Osteocyte (in vitro differentiated cells): ENCODE measurements at regions not wholly inside any gene's neighbourhood (a gene's known extent, or its start where the extent isn't known, plus 50 kb on each side); places are given as distances from the start of the nearest gene placed in this dataset.

Experiments
- DNase-seq: peaks from one replicate; pipeline ENCODE4 v3.0.0; 2021; ENCODE audit warnings: mixed read lengths; ENCODE audit not compliant: unreplicated experiment; ENCODE audit errors: extremely low spot score
- H3K27ac Mint-ChIP-seq: one replicate; pipeline ENCODE4 v1.8.0; 2021; ENCODE audit warnings: mild to moderate bottlenecking, mixed read lengths; ENCODE audit not compliant: unreplicated experiment
- H3K27me3 Mint-ChIP-seq: one replicate; pipeline ENCODE4 v1.8.0; 2021; ENCODE audit warnings: mixed read lengths; ENCODE audit not compliant: unreplicated experiment
- H3K36me3 Mint-ChIP-seq: one replicate; pipeline ENCODE4 v1.8.0; 2021; ENCODE audit warnings: mixed read lengths; ENCODE audit not compliant: unreplicated experiment
- H3K4me1 Mint-ChIP-seq: one replicate; pipeline ENCODE4 v1.8.0; 2021; ENCODE audit warnings: mixed read lengths; ENCODE audit not compliant: unreplicated experiment
- H3K4me3 Mint-ChIP-seq: one replicate; pipeline ENCODE4 v1.8.0; 2021; ENCODE audit warnings: mild to moderate bottlenecking, moderate library complexity, mixed read lengths; ENCODE audit not compliant: unreplicated experiment
- H3K9me3 Mint-ChIP-seq: one replicate; pipeline ENCODE4 v1.8.0; 2021; ENCODE audit warnings: mixed read lengths; ENCODE audit not compliant: unreplicated experiment
- TF ChIP-seq, protein P1 (sequence below): fragments of 200-600 bp; sonication (generic); IDR thresholded peaks from 2 replicates; pipeline ENCODE4 v1.5.0; 2021; ENCODE audit warnings: antibody characterized with exemption, mild to moderate bottlenecking, moderate library complexity

DNA sequence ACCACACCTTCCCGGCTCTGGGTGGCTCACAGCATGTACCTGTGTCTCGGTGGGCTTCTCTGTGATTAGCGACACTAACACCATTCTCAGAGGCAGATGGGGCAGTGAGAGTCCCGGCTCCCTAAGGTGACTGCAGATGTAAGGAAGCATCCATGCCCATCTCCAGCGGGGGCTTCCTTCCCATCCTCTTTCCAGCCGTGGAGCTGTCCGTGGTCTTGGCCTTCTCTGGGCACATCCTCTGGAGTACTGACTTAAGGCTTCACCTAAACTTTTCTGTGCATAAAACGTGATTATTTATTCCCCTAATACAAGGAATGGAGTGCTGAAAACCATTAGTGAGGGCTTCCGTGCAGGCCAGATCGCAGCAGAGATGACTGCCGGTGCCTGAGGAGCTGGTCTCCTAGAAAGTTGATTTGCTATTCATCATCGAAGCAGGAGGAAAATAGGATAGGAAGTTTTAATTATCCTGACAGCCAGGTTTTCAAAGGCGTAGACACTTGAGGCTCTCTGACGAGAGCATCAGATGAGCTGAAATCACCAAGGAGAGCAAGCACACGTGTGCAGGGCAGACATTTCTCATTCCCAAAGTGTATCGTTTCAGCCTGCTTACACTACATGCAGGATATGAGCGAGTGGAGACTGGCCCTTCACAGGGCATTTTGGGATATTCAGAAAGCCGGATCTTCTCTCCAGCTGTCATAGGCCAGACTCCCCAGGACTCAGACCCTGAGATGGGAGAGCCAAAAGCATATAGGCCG lies 186.1 kb upstream of the SALL3 start:
- no peak overlapping the region for H3K27ac Mint-ChIP-seq
- no peaks in the 10 kb centered on the region for H3K27me3 Mint-ChIP-seq
- no peaks in the 10 kb centered on the region for H3K4me1 Mint-ChIP-seq
- H3K9me3 Mint-ChIP-seq = peaks cover 36% of the 10 kb centered on the region
- DNase-seq = no peak
- TF ChIP-seq, protein P1, sequence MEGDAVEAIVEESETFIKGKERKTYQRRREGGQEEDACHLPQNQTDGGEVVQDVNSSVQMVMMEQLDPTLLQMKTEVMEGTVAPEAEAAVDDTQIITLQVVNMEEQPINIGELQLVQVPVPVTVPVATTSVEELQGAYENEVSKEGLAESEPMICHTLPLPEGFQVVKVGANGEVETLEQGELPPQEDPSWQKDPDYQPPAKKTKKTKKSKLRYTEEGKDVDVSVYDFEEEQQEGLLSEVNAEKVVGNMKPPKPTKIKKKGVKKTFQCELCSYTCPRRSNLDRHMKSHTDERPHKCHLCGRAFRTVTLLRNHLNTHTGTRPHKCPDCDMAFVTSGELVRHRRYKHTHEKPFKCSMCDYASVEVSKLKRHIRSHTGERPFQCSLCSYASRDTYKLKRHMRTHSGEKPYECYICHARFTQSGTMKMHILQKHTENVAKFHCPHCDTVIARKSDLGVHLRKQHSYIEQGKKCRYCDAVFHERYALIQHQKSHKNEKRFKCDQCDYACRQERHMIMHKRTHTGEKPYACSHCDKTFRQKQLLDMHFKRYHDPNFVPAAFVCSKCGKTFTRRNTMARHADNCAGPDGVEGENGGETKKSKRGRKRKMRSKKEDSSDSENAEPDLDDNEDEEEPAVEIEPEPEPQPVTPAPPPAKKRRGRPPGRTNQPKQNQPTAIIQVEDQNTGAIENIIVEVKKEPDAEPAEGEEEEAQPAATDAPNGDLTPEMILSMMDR = no peak
- no peaks in the 10 kb centered on the region for H3K36me3 Mint-ChIP-seq
- H3K4me3 Mint-ChIP-seq = no peak overlapping the region

DNA sequence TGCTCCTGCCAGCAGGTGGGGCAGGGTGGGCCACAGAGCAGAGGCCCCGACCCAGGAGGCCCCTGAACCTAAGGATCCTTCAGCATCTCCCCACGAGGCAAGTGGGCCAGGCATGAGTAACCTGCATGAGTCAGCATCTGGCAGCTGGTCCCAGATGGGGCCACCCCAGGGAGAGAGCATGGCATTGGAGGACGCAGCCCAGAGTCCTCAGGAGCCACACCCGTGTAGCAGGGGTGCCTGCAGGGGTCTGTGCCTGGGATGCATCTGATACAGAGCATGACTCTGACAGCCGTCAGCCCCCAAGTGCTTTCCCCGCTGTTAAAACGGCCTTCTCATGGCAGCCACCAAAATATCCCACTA lies 185.6 kb upstream of the SALL3 start:
- TF ChIP-seq, protein P1 = no peak
- no peak for DNase-seq
- Mint-ChIP-seq H3K4me3 (no peak overlapping the region), H3K9me3 (peaks cover 31% of the 10 kb centered on the region), H3K27ac (no peak overlapping the region), H3K4me1 (no peaks in the 10 kb centered on the region), H3K27me3 (no peaks in the 10 kb centered on the region), H3K36me3 (no peaks in the 10 kb centered on the region)

DNA sequence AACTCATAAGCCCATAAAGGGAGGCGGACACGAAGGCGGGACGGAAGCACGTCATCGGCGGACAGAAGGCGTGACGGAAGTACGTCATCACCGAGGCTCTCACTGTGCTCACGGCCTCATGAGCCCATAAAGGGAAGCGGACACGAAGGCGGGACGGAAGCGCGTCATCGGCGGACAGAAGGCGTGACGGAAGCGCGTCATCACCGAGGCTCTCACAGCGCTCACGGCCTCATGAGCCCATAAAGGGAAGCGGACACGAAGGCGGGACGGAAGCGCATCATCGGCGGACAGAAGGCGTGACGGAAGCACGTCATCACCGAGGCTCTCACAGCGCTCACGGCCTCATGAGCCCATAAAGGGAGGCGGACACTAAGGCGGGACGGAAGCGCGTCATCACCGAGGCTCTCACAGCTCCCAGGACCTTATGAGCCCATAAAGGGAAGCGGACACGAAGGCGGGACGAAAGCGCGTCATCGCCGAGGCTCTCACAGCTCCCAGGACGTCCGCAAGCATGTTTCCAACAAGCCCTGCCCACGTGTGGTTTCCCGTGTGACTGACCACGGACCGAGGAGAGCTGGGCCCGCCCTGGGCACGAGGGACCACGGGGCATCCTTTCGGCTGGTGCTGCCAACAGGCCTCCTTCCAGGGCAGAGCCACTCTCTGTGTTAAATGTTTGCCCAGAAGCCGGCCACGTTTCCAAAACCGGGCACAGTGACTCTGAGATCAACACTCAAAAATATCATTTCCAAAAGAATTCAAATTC lies 182.7 kb upstream of the SALL3 start:
- Mint-ChIP-seq H3K36me3 (no peaks in the 10 kb centered on the region), H3K4me3 (no peak overlapping the region), H3K9me3 (peaks cover 26% of the 10 kb centered on the region), H3K4me1 (no peaks in the 10 kb centered on the region), H3K27ac (no peak overlapping the region), H3K27me3 (no peaks in the 10 kb centered on the region)
- DNase-seq = no peak
- TF ChIP-seq, protein P1 = no peak

DNA sequence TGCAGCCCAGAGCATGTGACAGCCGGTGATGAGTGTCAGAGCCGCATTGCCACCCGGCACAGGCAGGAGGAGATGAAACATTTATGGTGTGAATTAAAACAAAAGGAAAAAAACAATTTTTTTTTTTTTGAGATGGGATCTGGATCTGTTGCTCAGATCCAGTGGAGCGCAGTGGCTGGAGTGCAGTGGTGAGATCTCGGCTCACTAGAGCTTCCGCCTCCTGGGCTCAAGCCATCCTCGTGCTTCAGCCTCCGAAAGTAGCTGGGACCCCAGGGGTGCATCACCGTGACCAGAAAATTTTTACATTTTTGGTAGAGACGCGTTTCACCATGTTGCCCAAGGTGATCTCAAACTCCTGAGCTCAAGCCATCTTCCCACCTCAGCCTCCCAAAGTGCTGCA lies 182.1 kb upstream of the SALL3 start:
- H3K36me3 Mint-ChIP-seq = no peaks in the 10 kb centered on the region
- no peak overlapping the region for H3K27ac Mint-ChIP-seq
- TF ChIP-seq, protein P1 = no peak
- peaks cover 28% of the 10 kb centered on the region for H3K9me3 Mint-ChIP-seq
- H3K4me3 Mint-ChIP-seq = no peak overlapping the region
- no peaks in the 10 kb centered on the region for H3K27me3 Mint-ChIP-seq
- DNase-seq = no peak
- no peaks in the 10 kb centered on the region for H3K4me1 Mint-ChIP-seq

DNA sequence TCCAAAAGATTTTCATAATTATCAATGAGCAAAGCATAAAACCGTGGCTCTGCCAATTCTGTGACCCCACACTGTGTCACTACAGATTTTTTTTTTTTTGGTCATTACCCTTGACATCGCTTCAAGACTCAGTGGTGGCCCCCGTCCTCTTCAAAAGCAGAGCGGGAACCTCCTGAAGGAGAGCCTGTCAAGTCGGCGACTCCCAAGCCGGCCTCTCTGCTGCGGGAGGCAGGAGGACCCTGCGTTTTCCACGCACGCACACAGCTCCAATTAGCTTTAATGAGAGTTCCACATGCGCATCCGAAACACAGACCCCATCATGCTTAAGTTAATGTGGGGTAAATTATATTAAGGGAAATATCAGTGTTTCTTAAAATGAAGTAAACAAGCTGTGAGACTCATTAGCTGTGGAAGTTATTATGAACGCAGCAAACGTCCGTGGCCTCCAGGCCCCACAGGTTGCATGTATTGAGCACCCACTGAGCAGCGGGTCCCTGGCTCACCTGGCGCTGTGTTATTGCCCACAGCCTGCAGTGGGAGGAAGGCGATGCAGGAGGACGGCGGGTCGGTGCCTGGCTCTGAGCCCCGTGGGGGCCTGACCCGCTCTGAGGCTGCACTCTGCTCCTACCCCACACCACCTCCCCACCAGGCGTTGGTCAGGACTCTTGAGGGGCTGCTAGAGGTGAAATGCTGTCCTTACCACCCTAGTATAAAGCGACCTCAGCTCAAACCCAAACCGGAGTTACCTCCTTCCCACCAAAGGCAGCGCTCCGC lies 181.0 kb upstream of the SALL3 start:
- DNase-seq = no peak
- Mint-ChIP-seq H3K27ac (no peak overlapping the region), H3K9me3 (peaks cover 26% of the 10 kb centered on the region)

More for the DNA sequence above, 181.0 kb upstream of the SALL3 start:
- H3K4me1 Mint-ChIP-seq = no peaks in the 10 kb centered on the region
- TF ChIP-seq, protein P1 = no peak
- no peaks in the 10 kb centered on the region for H3K36me3 Mint-ChIP-seq
- H3K27me3 Mint-ChIP-seq = no peaks in the 10 kb centered on the region
- H3K4me3 Mint-ChIP-seq = no peak overlapping the region
